HG02763 (cell line): ENCODE measurements at regions not wholly inside any gene's neighbourhood (a gene's known extent, or its start where the extent isn't known, plus 50 kb on each side); places are given as distances from the start of the nearest gene placed in this dataset.
"Not testable (repeated sequence)": the region's sequence is repeated elsewhere in the genome, so short reads cannot be mapped to it uniquely, and the experiment has no call there.

ENCODE experiments used
- ATAC-seq: cut with Tn5 transposase; IDR thresholded peaks from one replicate; pipeline ENCODE4 v1.9.1; 2021; ENCODE audit warnings: mild to moderate bottlenecking, moderate library complexity; ENCODE audit not compliant: unreplicated experiment

GRCh38 chr4:171538601-171539100, 274.6 kb upstream of the GALNTL6 start:
- no peak for ATAC-seq

- no peak for ATAC-seq
Measured at GRCh38 chr4:171534391-171534790, 278.8 kb upstream of the GALNTL6 start.

GRCh38 chr4:171532968-171533367, 280.2 kb upstream of the GALNTL6 start:
- no peak for ATAC-seq

GRCh38 chr4:171524903-171525302, 288.3 kb upstream of the GALNTL6 start:
- no peak for ATAC-seq

- ATAC-seq, result no peak
Measured at GRCh38 chr4:171521726-171522125, 291.5 kb upstream of the GALNTL6 start.

- ATAC-seq, result no peak
Measured at GRCh38 chr4:171519457-171519856, 293.7 kb upstream of the GALNTL6 start.

- no peak for ATAC-seq
Measured at GRCh38 chr4:171517883-171518282, 295.3 kb upstream of the GALNTL6 start.

GRCh38 chr4:171516694-171517093, 296.5 kb upstream of the GALNTL6 start:
- ATAC-seq, result no peak

- ATAC-seq, result no peak
Measured at GRCh38 chr4:171484681-171485080, 328.5 kb upstream of the GALNTL6 start.

- no peak for ATAC-seq
Measured at GRCh38 chr4:171478181-171478580, 335.0 kb upstream of the GALNTL6 start.

GRCh38 chr4:171475111-171475510, 338.1 kb upstream of the GALNTL6 start:
- not testable (repeated sequence) for ATAC-seq

- ATAC-seq, result no peak
Measured at GRCh38 chr4:171473155-171473554, 340.0 kb upstream of the GALNTL6 start.

GRCh38 chr4:171472230-171472629, 341.0 kb upstream of the GALNTL6 start:
- ATAC-seq, result no peak

- no peak for ATAC-seq
Measured at GRCh38 chr4:171464499-171464898, 348.7 kb upstream of the GALNTL6 start.

- ATAC-seq, result no peak
Measured at GRCh38 chr4:171461191-171461590, 352.0 kb upstream of the GALNTL6 start.

- ATAC-seq, result no peak
Measured at GRCh38 chr4:171448919-171449481, 364.2 kb upstream of the GALNTL6 start.

- ATAC-seq, result no peak
Measured at GRCh38 chr4:171448358-171448757, 364.8 kb upstream of the GALNTL6 start.

- no peak for ATAC-seq
Measured at GRCh38 chr4:171441300-171441941, 371.8 kb upstream of the GALNTL6 start.

- no peak for ATAC-seq
Measured at GRCh38 chr4:171433674-171434073, 379.5 kb upstream of the GALNTL6 start.

GRCh38 chr4:171432536-171432935, 380.7 kb upstream of the GALNTL6 start:
- no peak for ATAC-seq

GRCh38 chr4:171430495-171430894, 382.7 kb upstream of the GALNTL6 start:
- no peak for ATAC-seq

- no peak for ATAC-seq
Measured at GRCh38 chr4:171397175-171397574, 416.0 kb upstream of the GALNTL6 start.

- ATAC-seq, result no peak
Measured at GRCh38 chr4:171390626-171391025, 422.6 kb upstream of the GALNTL6 start.
